ENCODE measurements at regions not wholly inside any gene's neighbourhood (a gene's known extent, or its start where the extent isn't known, plus 50 kb on each side); places are given as distances from the start of the nearest gene placed in this dataset.

- H3K4me3 ChIP-seq = no peak overlapping the region
- TF ChIP-seq EHF (CRISPR knock-in tag; IDR thresholded peaks at IDR 0.05) (no peak), BHLHE40 (IDR thresholded peaks at IDR 0.05; ENCODE audit: low read depth, low read length) (no peak), RAD21 (conservative IDR thresholded peaks at IDR 0.05 in 1 of 2, IDR thresholded peaks at IDR 0.05 in 1 of 2) (no peak), HDAC2 (IDR thresholded peaks at IDR 0.05) (no peak), ZNF302 (CRISPR knock-in tag; IDR thresholded peaks at IDR 0.05) (no peak), JUNB (IDR thresholded peaks at IDR 0.05) (no peak), NR3C1 (IDR thresholded peaks at IDR 0.05) (no peak), HMGXB4 (CRISPR knock-in tag; IDR thresholded peaks at IDR 0.05; ENCODE audit: borderline replicate concordance) (no peak), ESRRA (IDR thresholded peaks at IDR 0.05; ENCODE audit: borderline replicate concordance, low read length) (no peak)
- POLR2A ChIA-PET = no interaction called here
- H3K9me3 ChIP-seq = no peaks in the 10 kb centered on the region
- no peak overlapping the region for H3K27ac ChIP-seq
- H3K4me2 ChIP-seq = no peak overlapping the region
- DNase-seq (ENCODE audit: low read depth in 1 of 2, low spot score in 1 of 2) = no peak
- CTCF ChIA-PET = interaction anchor here (0.8 kb wide), 1 partner anchor 14 kb away, joined by 3 read pairs; no protein-coding TSS in a partner anchor
- ATAC-seq = no peak
- no peak for FAIRE-seq
- no peaks in the 10 kb centered on the region for H3K4me1 ChIP-seq
- 70% methylated on average over 2 of the region's 2 CpGs for WGBS (ENCODE audit: missing lambda C conversion rate)
These were observed 74.0 kb downstream of the C3orf85 start for GRCh38 chr3:109210501-109210900.

GRCh38 chr3:109211941-109212340, 75.4 kb downstream of the C3orf85 start:
- Histone ChIP-seq H3K4me1 (no peaks in the 10 kb centered on the region), H3K4me3 (no peak overlapping the region), H3K9me3 (no peaks in the 10 kb centered on the region), H3K4me2 (no peak overlapping the region), H3K27ac (no peak overlapping the region)
- 61% methylated on average over 4 of the region's 4 CpGs for WGBS (ENCODE audit: missing lambda C conversion rate)
- DNase-seq (ENCODE audit: low read depth in 1 of 2, low spot score in 1 of 2) (no peak), ATAC-seq (no peak), FAIRE-seq (no peak)
- CTCF ChIA-PET = no interaction called here
- TF ChIP-seq ZFP36 (IDR thresholded peaks at IDR 0.05; ENCODE audit: borderline replicate concordance, partially characterized antibody) = no peak
- no peak for TF ChIP-seq HES2 (IDR thresholded peaks at IDR 0.05)
- POLR2A ChIA-PET = no interaction called here

- H3K4me3 ChIP-seq = no peak overlapping the region
- no peak for TF ChIP-seq ZFP36 (IDR thresholded peaks at IDR 0.05; ENCODE audit: borderline replicate concordance, partially characterized antibody)
- TF ChIP-seq HDAC2 (IDR thresholded peaks at IDR 0.05) = no peak
- TF ChIP-seq MAZ (IDR thresholded peaks at IDR 0.05; ENCODE audit: borderline replicate concordance, low read depth, low read length) = no peak
- TF ChIP-seq EHMT2 (IDR thresholded peaks at IDR 0.05; ENCODE audit: low read depth) = no peak
- TF ChIP-seq FOSB (CRISPR knock-in tag; IDR thresholded peaks at IDR 0.05) = no peak
- no peak for TF ChIP-seq FOSL2 (IDR thresholded peaks at IDR 0.05)
- no peak for TF ChIP-seq FOSL2 (CRISPR knock-in tag; IDR thresholded peaks at IDR 0.05)
- no peak for TF ChIP-seq HES2 (IDR thresholded peaks at IDR 0.05)
- no peak for TF ChIP-seq USF2 (IDR thresholded peaks at IDR 0.05)
- no peak for TF ChIP-seq PHF8 (IDR thresholded peaks at IDR 0.05; ENCODE audit: borderline replicate concordance, low read depth)
- TF ChIP-seq HEYL (CRISPR knock-in tag; IDR thresholded peaks at IDR 0.05) = no peak
- no peak for TF ChIP-seq EP300 (IDR thresholded peaks at IDR 0.05)
- TF ChIP-seq JUNB (IDR thresholded peaks at IDR 0.05) = no peak
- TF ChIP-seq POLR2AphosphoS2 (conservative IDR thresholded peaks at IDR 0.05; ENCODE audit: low read length) = no peak
- TF ChIP-seq ESRRA (IDR thresholded peaks at IDR 0.05; ENCODE audit: borderline replicate concordance, low read length) = no peak
- TF ChIP-seq RARB (CRISPR knock-in tag; IDR thresholded peaks at IDR 0.05) = no peak
- H3K9me3 ChIP-seq = no peaks in the 10 kb centered on the region
- ATAC-seq (no peak), DNase-seq (ENCODE audit: low read depth in 1 of 2, low spot score in 1 of 2) (no peak), FAIRE-seq (no peak)
- CTCF ChIA-PET = interaction anchor here (1.3 kb wide), 2 partner anchors 8 to 189 kb away, joined by 3 read pairs; no protein-coding TSS in a partner anchor
- POLR2A ChIA-PET = no interaction called here
- no peak overlapping the region for H3K27ac ChIP-seq
- H3K4me2 ChIP-seq = no peak overlapping the region
- no peaks in the 10 kb centered on the region for H3K4me1 ChIP-seq
These were observed 76.8 kb downstream of the C3orf85 start for GRCh38 chr3:109213321-109213720.
